Gastroesophageal sphincter (tissue), 4 donors: ENCODE measurements at regions not wholly inside any gene's neighbourhood (a gene's known extent, or its start where the extent isn't known, plus 50 kb on each side); places are given as distances from the start of the nearest gene placed in this dataset.

Source experiments
- ATAC-seq: fragments of 150-250 bp; one replicate; pipeline ENCODE4 v1.9.1; 2016; ENCODE audit warnings: mild to moderate bottlenecking, moderate library complexity
- H3K27ac ChIP-seq, 4 donors: fragments of 200-600 bp; sonication (generic) in 3 of 4; 1 replicate in 3 of 4; 2 replicates in 1 of 4; pipeline ENCODE4 v1.5.1; 2016 to 2019
- H3K27me3 ChIP-seq: fragments of 200-600 bp; sonication (generic); one replicate; pipeline ENCODE4 v1.5.1; 2019
- H3K36me3 ChIP-seq, 2 donors: fragments of 200-600 bp; sonication (generic); one replicate each; pipeline ENCODE4 v1.5.1; 2019; ENCODE audit warnings: control low read depth in 1 of 2
- H3K4me1 ChIP-seq, 3 donors: fragments of 200-600 bp; sonication (generic); 1 replicate in 2 of 3; 2 replicates in 1 of 3; pipeline ENCODE4 v1.5.1; 2016 to 2019; ENCODE audit warnings: control low read depth in 2 of 3
- H3K4me3 ChIP-seq, 2 donors: fragments of 200-600 bp; sonication (generic); one replicate each; pipeline ENCODE4 v1.5.1; 2019; ENCODE audit warnings: mild to moderate bottlenecking in 1 of 2, moderate library complexity in 1 of 2
- H3K9me3 ChIP-seq, 3 donors: fragments of 200-600 bp; sonication (generic); one replicate each; pipeline ENCODE4 v1.5.1; 2017 to 2019; ENCODE audit warnings: control low read depth in 2 of 3
- CTCF ChIP-seq, 4 experiments: fragments of 200-600 bp in 2 of 4; fragments of 450-650 bp in 2 of 4; sonication (generic) in 1 of 4; IDR thresholded peaks; one replicate each; pipeline ENCODE4 v1.5.1; 2017 to 2019; ENCODE audit warnings: antibody characterized with exemption in 4 of 4, mild to moderate bottlenecking in 2 of 4, moderate library complexity in 2 of 4
- EP300 ChIP-seq: sonication (generic); formaldehyde crosslinking; IDR thresholded peaks from one replicate; pipeline ENCODE4 v1.6.1; 2017; ENCODE audit warnings: antibody characterized with exemption, mild to moderate bottlenecking
- POLR2A ChIP-seq, 2 donors: fragments of 450-650 bp; IDR thresholded peaks; one replicate each; pipeline ENCODE4 v1.6.1; 2017; ENCODE audit warnings: antibody characterized with exemption in 2 of 2, mild to moderate bottlenecking in 2 of 2, moderate library complexity in 1 of 2
- POLR2AphosphoS5 ChIP-seq: sonication (generic); formaldehyde crosslinking; IDR thresholded peaks from one replicate; pipeline ENCODE4 v1.6.1; 2017; ENCODE audit warnings: antibody characterized with exemption
- WGBS, 2 donors: methylation state at CpG; one replicate each; pipeline ENCODE4 v1.1.5; 2018; ENCODE audit warnings: low coverage in 1 of 2; 5-methylcytosine and 5-hydroxymethylcytosine counted together
- small RNA-seq, 4 donors: library from RNA; depleted of rRNA; stranded (forward); fragments of <200 nt; gene quantifications; one replicate each; pipeline ENCODE3, GENCODE V24; 2016

- Histone ChIP-seq H3K36me3 (no peaks in the 10 kb centered on the region), H3K27me3 (no peaks in the 10 kb centered on the region), H3K27ac (no peak overlapping the region), H3K9me3 (peaks cover 0 to 2% (median 0%) of the 10 kb centered on the region in 3 donors), H3K4me1 (no peaks in the 10 kb centered on the region), H3K4me3 (no peak overlapping the region)
- WGBS, 2 donors = 88 to 89% methylated on average over 1 of the region's 1 CpG
- no peak for TF ChIP-seq POLR2AphosphoS5
- TF ChIP-seq CTCF (IDR thresholded peaks at IDR 0.05) = no peak
- TF ChIP-seq POLR2A (IDR thresholded peaks at IDR 0.05) = no peak
- TF ChIP-seq EP300 = no peak
- no peak for ATAC-seq
Measured at GRCh38 chr10:120400601-120401000, 56.4 kb upstream of the PLPP4 start.

- TF ChIP-seq POLR2AphosphoS5 (no peak), EP300 (no peak), CTCF (IDR thresholded peaks at IDR 0.05) (no peak), POLR2A (IDR thresholded peaks at IDR 0.05) (no peak)
- H3K36me3 ChIP-seq = no peaks in the 10 kb centered on the region
- H3K27ac ChIP-seq = no peak overlapping the region
- peaks cover 0 to 2% (median 0%) of the 10 kb centered on the region in 3 donors for H3K9me3 ChIP-seq
- no peak for ATAC-seq
- no peaks in the 10 kb centered on the region for H3K4me1 ChIP-seq
- 83 to 89% methylated on average over 1 of the region's 1 CpG for WGBS, 2 donors
- H3K4me3 ChIP-seq = no peak overlapping the region
- no peaks in the 10 kb centered on the region for H3K27me3 ChIP-seq
Measured at GRCh38 chr10:120402147-120402766, 54.8 kb upstream of the PLPP4 start.

GRCh38 chr10:120403109-120403508 is 53.9 kb upstream of the PLPP4 start:
- TF ChIP-seq EP300 = no peak
- no peak for TF ChIP-seq CTCF (IDR thresholded peaks at IDR 0.05)
- TF ChIP-seq POLR2AphosphoS5 = no peak
- no peak for TF ChIP-seq POLR2A (IDR thresholded peaks at IDR 0.05)
- Histone ChIP-seq H3K27me3 (no peaks in the 10 kb centered on the region), H3K27ac (no peak overlapping the region), H3K36me3 (no peaks in the 10 kb centered on the region), H3K4me3 (no peak overlapping the region), H3K4me1 (no peaks in the 10 kb centered on the region), H3K9me3 (no peaks in the 10 kb centered on the region)
- no peak for ATAC-seq
- 81 to 85% methylated on average over 3 of the region's 3 CpGs for WGBS, 2 donors

GRCh38 chr10:120406376-120406775 is 50.7 kb upstream of the PLPP4 start:
- no peak for ATAC-seq
- H3K4me3 ChIP-seq = no peak overlapping the region
- H3K27ac ChIP-seq = no peak overlapping the region
- H3K36me3 ChIP-seq = no peaks in the 10 kb centered on the region
- WGBS, 2 donors = 82 to 83% methylated on average over 3 to 4 of the region's 4 CpGs
- no peaks in the 10 kb centered on the region for H3K9me3 ChIP-seq
- no peaks in the 10 kb centered on the region for H3K4me1 ChIP-seq
- no peak for TF ChIP-seq CTCF (IDR thresholded peaks at IDR 0.05)
- no peak for TF ChIP-seq POLR2AphosphoS5
- TF ChIP-seq POLR2A (IDR thresholded peaks at IDR 0.05) = no peak
- TF ChIP-seq EP300 = no peak
- H3K27me3 ChIP-seq = peaks cover 4% of the 10 kb centered on the region

Small RNA genes lying in the stretch of these regions (small RNA-seq; reads per million reads assigned to genes)
- 0 reads per million in 4 donors for gene AL355298.1
